ENCODE measurements at regions not wholly inside any gene's neighbourhood (a gene's known extent, or its start where the extent isn't known, plus 50 kb on each side); places are given as distances from the start of the nearest gene placed in this dataset.
A peak's percentile ranks its signal among the peaks of the same experiment; 100 is the strongest.

GRCh38 chr6:76707630-76708029 lies 635.2 kb upstream of the IMPG1 start:
- H3K4me3 ChIP-seq: no peak overlapping the region
- no peaks in the 10 kb centered on the region for H3K4me1 ChIP-seq
- no peak overlapping the region for H3K27ac ChIP-seq
- TF ChIP-seq POLR2A (IDR thresholded peaks at IDR 0.05) (no peak), CTCF (IDR thresholded peaks at IDR 0.05) (peak in 1 of 6 experiments; percentile 27)
- no peaks in the 10 kb centered on the region for H3K27me3 ChIP-seq
- peak in 1 of 3 donors; percentile 47 for DNase-seq
- no peaks in the 10 kb centered on the region for H3K36me3 ChIP-seq
- H3K9me3 ChIP-seq: no peaks in the 10 kb centered on the region

- no peaks in the 10 kb centered on the region for H3K27me3 ChIP-seq
- TF ChIP-seq CTCF (IDR thresholded peaks at IDR 0.05): no peak
- no peak for TF ChIP-seq POLR2A (IDR thresholded peaks at IDR 0.05)
- no peak for DNase-seq
- H3K36me3 ChIP-seq: no peaks in the 10 kb centered on the region
- H3K4me1 ChIP-seq: no peaks in the 10 kb centered on the region
- H3K4me3 ChIP-seq: no peak overlapping the region
- H3K27ac ChIP-seq: no peak overlapping the region
- no peaks in the 10 kb centered on the region for H3K9me3 ChIP-seq
These were observed 634.2 kb upstream of the IMPG1 start for GRCh38 chr6:76706631-76707030.

GRCh38 chr6:76706086-76706485 lies 633.6 kb upstream of the IMPG1 start:
- no peak overlapping the region for H3K4me3 ChIP-seq
- H3K4me1 ChIP-seq: no peaks in the 10 kb centered on the region
- DNase-seq: no peak
- H3K9me3 ChIP-seq: no peaks in the 10 kb centered on the region
- no peak for TF ChIP-seq POLR2A (IDR thresholded peaks at IDR 0.05)
- no peak for TF ChIP-seq CTCF (IDR thresholded peaks at IDR 0.05)
- H3K36me3 ChIP-seq: no peaks in the 10 kb centered on the region
- no peaks in the 10 kb centered on the region for H3K27me3 ChIP-seq
- no peak overlapping the region for H3K27ac ChIP-seq

GRCh38 chr6:76703786-76704185 lies 631.3 kb upstream of the IMPG1 start:
- Histone ChIP-seq H3K4me3 (no peak overlapping the region), H3K9me3 (no peaks in the 10 kb centered on the region), H3K36me3 (no peaks in the 10 kb centered on the region), H3K27ac (no peak overlapping the region), H3K4me1 (no peaks in the 10 kb centered on the region), H3K27me3 (no peaks in the 10 kb centered on the region)
- TF ChIP-seq POLR2A (IDR thresholded peaks at IDR 0.05): no peak
- TF ChIP-seq CTCF (IDR thresholded peaks at IDR 0.05): no peak
- DNase-seq: no peak

- Histone ChIP-seq H3K27ac (no peak overlapping the region), H3K27me3 (no peaks in the 10 kb centered on the region), H3K9me3 (no peaks in the 10 kb centered on the region), H3K4me3 (no peak overlapping the region), H3K4me1 (no peaks in the 10 kb centered on the region), H3K36me3 (no peaks in the 10 kb centered on the region)
- DNase-seq: no peak
- TF ChIP-seq CTCF (IDR thresholded peaks at IDR 0.05): no peak
- TF ChIP-seq POLR2A (IDR thresholded peaks at IDR 0.05): no peak
These were observed 630.8 kb upstream of the IMPG1 start for GRCh38 chr6:76703285-76703684.

GRCh38 chr6:76702187-76702586 lies 629.7 kb upstream of the IMPG1 start:
- Histone ChIP-seq H3K4me1 (no peaks in the 10 kb centered on the region), H3K4me3 (no peak overlapping the region), H3K9me3 (no peaks in the 10 kb centered on the region), H3K27ac (no peak overlapping the region), H3K36me3 (no peaks in the 10 kb centered on the region), H3K27me3 (no peaks in the 10 kb centered on the region)
- TF ChIP-seq CTCF (IDR thresholded peaks at IDR 0.05): no peak
- TF ChIP-seq POLR2A (IDR thresholded peaks at IDR 0.05): no peak
- no peak for DNase-seq

Measured in Peyer's patch (tissue), 4 donors.